Parathyroid adenoma (tissue), 2 donors: ENCODE measurements at regions not wholly inside any gene's neighbourhood (a gene's known extent, or its start where the extent isn't known, plus 50 kb on each side); places are given as distances from the start of the nearest gene placed in this dataset.

Source experiments
- H2AFZ ChIP-seq: fragments of 300-600 bp; sonication (generic); one replicate; pipeline ENCODE4 v1.7.0; 2017; ENCODE audit warnings: antibody characterized with exemption, mild to moderate bottlenecking
- H3K27ac ChIP-seq: fragments of 300-600 bp; sonication (generic); one replicate; pipeline ENCODE4 v1.7.0; 2017
- H3K27me3 ChIP-seq: fragments of 300-600 bp; sonication (generic); one replicate; pipeline ENCODE4 v1.7.0; 2017; ENCODE audit warnings: low read length; ENCODE audit not compliant: control insufficient read depth, insufficient read depth
- H3K36me3 ChIP-seq: fragments of 300-600 bp; sonication (generic); one replicate; pipeline ENCODE4 v1.7.0; 2017; ENCODE audit warnings: low read length; ENCODE audit not compliant: control insufficient read depth, insufficient read depth
- H3K4me1 ChIP-seq: fragments of 300-600 bp; sonication (generic); one replicate; pipeline ENCODE4 v1.7.0; 2017; ENCODE audit warnings: control low read depth
- H3K4me2 ChIP-seq: fragments of 300-600 bp; sonication (generic); one replicate; pipeline ENCODE4 v1.7.0; 2017; ENCODE audit warnings: low read length
- H3K4me3 ChIP-seq: fragments of 300-600 bp; sonication (generic); one replicate; pipeline ENCODE4 v1.7.0; 2017; ENCODE audit warnings: low read depth, low read length
- H3K79me2 ChIP-seq: fragments of 300-600 bp; sonication (generic); one replicate; pipeline ENCODE4 v1.7.0; 2017; ENCODE audit warnings: control low read depth
- H3K9ac ChIP-seq: fragments of 300-600 bp; sonication (generic); one replicate; pipeline ENCODE4 v1.7.0; 2017; ENCODE audit warnings: mild to moderate bottlenecking
- H3K9me3 ChIP-seq: fragments of 300-600 bp; sonication (generic); one replicate; pipeline ENCODE4 v1.7.0; 2017; ENCODE audit warnings: low read length; ENCODE audit not compliant: control insufficient read depth
- CTCF ChIP-seq: fragments of 300-600 bp; sonication (generic); IDR thresholded peaks from one replicate; pipeline ENCODE4 v1.7.0; 2017; ENCODE audit warnings: antibody characterized with exemption, mild to moderate bottlenecking
- donor health status: primary hyperparathyroidism.

GRCh38 chr6:140289186-140289585, 914.7 kb upstream of the CITED2 start:
- Histone ChIP-seq H3K27me3 (no peaks in the 10 kb centered on the region), H2AFZ (no peak overlapping the region), H3K27ac (no peak overlapping the region), H3K9ac (no peak overlapping the region), H3K9me3 (no peaks in the 10 kb centered on the region), H3K4me2 (no peak overlapping the region), H3K36me3 (no peaks in the 10 kb centered on the region), H3K4me1 (no peaks in the 10 kb centered on the region), H3K4me3 (no peak overlapping the region), H3K79me2 (no peaks in the 10 kb centered on the region)
- TF ChIP-seq CTCF = no peak

- H3K79me2 ChIP-seq = no peaks in the 10 kb centered on the region
- no peak for TF ChIP-seq CTCF
- no peaks in the 10 kb centered on the region for H3K36me3 ChIP-seq
- no peaks in the 10 kb centered on the region for H3K27me3 ChIP-seq
- H3K4me2 ChIP-seq = no peak overlapping the region
- H3K27ac ChIP-seq = no peak overlapping the region
- H3K4me1 ChIP-seq = no peaks in the 10 kb centered on the region
- no peak overlapping the region for H2AFZ ChIP-seq
- H3K4me3 ChIP-seq = no peak overlapping the region
- no peaks in the 10 kb centered on the region for H3K9me3 ChIP-seq
- no peak overlapping the region for H3K9ac ChIP-seq
Measured at GRCh38 chr6:140285998-140286690, 911.7 kb upstream of the CITED2 start.

GRCh38 chr6:140285471-140285870, 911.0 kb upstream of the CITED2 start:
- no peak for TF ChIP-seq CTCF
- H3K36me3 ChIP-seq = no peaks in the 10 kb centered on the region
- H3K4me1 ChIP-seq = no peaks in the 10 kb centered on the region
- H3K27me3 ChIP-seq = no peaks in the 10 kb centered on the region
- H3K9me3 ChIP-seq = no peaks in the 10 kb centered on the region
- H3K9ac ChIP-seq = no peak overlapping the region
- no peak overlapping the region for H3K4me2 ChIP-seq
- H3K27ac ChIP-seq = no peak overlapping the region
- H2AFZ ChIP-seq = peak overlapping the region; percentile 44
- H3K4me3 ChIP-seq = no peak overlapping the region
- no peaks in the 10 kb centered on the region for H3K79me2 ChIP-seq

GRCh38 chr6:140284871-140285270, 910.4 kb upstream of the CITED2 start:
- no peak overlapping the region for H3K4me2 ChIP-seq
- H3K4me3 ChIP-seq = no peak overlapping the region
- no peaks in the 10 kb centered on the region for H3K79me2 ChIP-seq
- peak overlapping the region; percentile 16 for H2AFZ ChIP-seq
- H3K9me3 ChIP-seq = no peaks in the 10 kb centered on the region
- TF ChIP-seq CTCF = no peak
- H3K9ac ChIP-seq = no peak overlapping the region
- H3K36me3 ChIP-seq = no peaks in the 10 kb centered on the region
- H3K27me3 ChIP-seq = no peaks in the 10 kb centered on the region
- H3K27ac ChIP-seq = no peak overlapping the region
- H3K4me1 ChIP-seq = no peaks in the 10 kb centered on the region

GRCh38 chr6:140283197-140283596, 908.7 kb upstream of the CITED2 start:
- no peaks in the 10 kb centered on the region for H3K4me1 ChIP-seq
- H3K4me2 ChIP-seq = no peak overlapping the region
- no peaks in the 10 kb centered on the region for H3K9me3 ChIP-seq
- no peak overlapping the region for H3K9ac ChIP-seq
- TF ChIP-seq CTCF = no peak
- H3K36me3 ChIP-seq = no peaks in the 10 kb centered on the region
- H3K27me3 ChIP-seq = no peaks in the 10 kb centered on the region
- no peak overlapping the region for H3K27ac ChIP-seq
- no peak overlapping the region for H3K4me3 ChIP-seq
- no peaks in the 10 kb centered on the region for H3K79me2 ChIP-seq
- H2AFZ ChIP-seq = no peak overlapping the region
